K562 (cell line): ENCODE measurements at regions not wholly inside any gene's neighbourhood (a gene's known extent, or its start where the extent isn't known, plus 50 kb on each side); places are given as distances from the start of the nearest gene placed in this dataset.

ENCODE experiments used
- ATAC-seq: fragments of 200-7000 bp; cut with Tn5 transposase; 3 replicates; pipeline ENCODE4 v1.9.1; 2020; ENCODE audit warnings: moderate library complexity
- BruUV-seq: library from RNA; stranded (reverse); fragments of 400-500 nt; replicated peaks from 2 replicates; lab custom pipeline; 2021; lab: Mats Ljungman, UMichigan
- CTCF ChIA-PET: fragments of 300-600 bp; formaldehyde crosslinking; extraction: SDS; loops from one replicate; lab custom pipeline; 2021; ENCODE audit warnings: low intra/inter-chr PET ratio; lab: Yijun Ruan, JAX
- POLR2A ChIA-PET: fragments of 300-600, 350-650 bp; sonication (Branson Sonifier 250); formaldehyde crosslinking; extraction: SDS; loops from one replicate; lab custom pipeline; 2021; ENCODE audit warnings: antibody characterized with exemption, inconsistent platforms; lab: Yijun Ruan, JAX
- DNase-seq, 4 experiments: peaks; one replicate each; pipeline versions ENCODE4 v3.0.0 to v3.0.0-alpha.2; 2011 to 2018; ENCODE audit warnings: low spot score in 3 of 4, mixed read lengths in 3 of 4; ENCODE audit errors: extremely low read depth in 1 of 4
- FAIRE-seq: peaks from 2 replicates; lab custom pipeline; 2011; peaks lifted over from hg19 to GRCh38; lab: Jason Lieb, UNC
- H2AFZ ChIP-seq: 2 replicates; pipeline ENCODE4 v1.6.0; 2011; ENCODE audit warnings: low read depth, low read length, control low read depth, inconsistent platforms
- H3K27ac ChIP-seq: fragments of 200-600 bp; 3 replicates; pipeline ENCODE4 v1.8.0; 2011; ENCODE audit warnings: low read depth, mild to moderate bottlenecking, control low read depth, inconsistent platforms, low read length, moderate library complexity, mixed read lengths; ENCODE audit errors: extremely low read depth
- H3K27me3 ChIP-seq, 2 experiments: fragments of 300-600 bp in 1 of 2; 2 replicates in 1 of 2; 3 replicates in 1 of 2; pipeline versions ENCODE4 v1.6.0 to v1.8.0; 2011; ENCODE audit warnings: inconsistent platforms in 2 of 2, low read length in 2 of 2, mild to moderate bottlenecking in 1 of 2, mixed read lengths in 1 of 2, moderate library complexity in 1 of 2; ENCODE audit not compliant: control insufficient read depth in 2 of 2, insufficient read depth in 2 of 2
- H3K36me3 ChIP-seq: fragments of 300-600 bp; 3 replicates; pipeline ENCODE4 v1.8.0; 2011; ENCODE audit warnings: mild to moderate bottlenecking, low read length, inconsistent platforms; ENCODE audit not compliant: control insufficient read depth, insufficient read depth
- H3K4me1 ChIP-seq, 2 experiments: fragments of 200-600 bp in 1 of 2; replicated peaks in 1 of 2; 2 replicates in 1 of 2; 3 replicates in 1 of 2; pipeline versions ENCODE4 v1.5.1 to v1.8.0; 2011; ENCODE audit warnings: inconsistent platforms in 2 of 2, low read length in 2 of 2, mild to moderate bottlenecking in 1 of 2, mixed read lengths in 1 of 2, moderate library complexity in 1 of 2; ENCODE audit not compliant: control insufficient read depth in 2 of 2, insufficient read depth in 2 of 2
- H3K4me2 ChIP-seq: 2 replicates; pipeline ENCODE4 v1.6.1; 2011; ENCODE audit warnings: low read length, control low read depth, inconsistent platforms, mixed read lengths; ENCODE audit not compliant: insufficient read depth
- H3K4me3 ChIP-seq: fragments of 200-600 bp; sonication (generic), shearing (Covaris generic); 2 replicates; pipeline ENCODE4 v1.5.1; 2016; ENCODE audit warnings: control low read depth, inconsistent platforms
- H3K79me2 ChIP-seq: fragments of 200-600 bp; 3 replicates; pipeline ENCODE4 v1.8.0; 2011; ENCODE audit warnings: low read length, inconsistent platforms; ENCODE audit not compliant: control insufficient read depth, insufficient read depth
- H3K9ac ChIP-seq, 2 experiments: 2 replicates each; pipeline versions ENCODE4 v1.6.0 to v1.6.1; 2011; ENCODE audit warnings: low read depth in 2 of 2, low read length in 2 of 2, control low read depth in 1 of 2, inconsistent platforms in 1 of 2, mild to moderate bottlenecking in 1 of 2, mixed read lengths in 1 of 2; ENCODE audit not compliant: insufficient read depth in 1 of 2
- H3K9me1 ChIP-seq: one replicate; pipeline ENCODE4 v1.6.0; 2011; ENCODE audit warnings: inconsistent platforms, mild to moderate bottlenecking, low read length, moderate library complexity; ENCODE audit not compliant: control insufficient read depth, insufficient read depth
- H3K9me3 ChIP-seq: replicated peaks from 2 replicates; pipeline ENCODE4 v1.5.1; 2011; ENCODE audit warnings: low read depth, low read length, inconsistent platforms; ENCODE audit not compliant: control insufficient read depth, insufficient read depth
- H4K20me1 ChIP-seq: replicated peaks from 2 replicates; pipeline ENCODE4 v1.6.1; 2011; ENCODE audit warnings: low read length, inconsistent platforms, mixed read lengths; ENCODE audit not compliant: control insufficient read depth, insufficient read depth
- EZH2 ChIP-seq: IDR thresholded peaks from 2 replicates; pipeline ENCODE4 v1.6.1; 2012; ENCODE audit warnings: low read depth, mild to moderate bottlenecking, inconsistent platforms, low read length, borderline replicate concordance
- FOXP1 ChIP-seq: sonication (generic); formaldehyde crosslinking; IDR thresholded peaks from 2 replicates; pipeline ENCODE4 v1.8.0; 2022; ENCODE audit warnings: mild to moderate bottlenecking, missing genetic modification reagents
- GTF2F1 ChIP-seq: IDR thresholded peaks from 2 replicates; pipeline ENCODE4 v1.6.1; 2011; ENCODE audit warnings: low read depth, low read length, improper control_type of control experiment
- ILF3 ChIP-seq: fragments of 450-650 bp; IDR thresholded peaks from 2 replicates; pipeline ENCODE4 v1.6.1; 2018; ENCODE audit warnings: antibody characterized with exemption, mild to moderate bottlenecking, moderate library complexity, borderline replicate concordance
- MEF2D ChIP-seq: conservative IDR thresholded peaks from 2 replicates; pipeline ENCODE4 v1.6.1; 2016; ENCODE audit warnings: low read depth, missing genetic modification characterization, missing compliant biosample characterization
- MTA2 ChIP-seq: fragments of 450-650 bp; IDR thresholded peaks from 2 replicates; pipeline ENCODE4 v1.6.1; 2016; ENCODE audit warnings: low read depth
- NBN ChIP-seq: fragments of 450-650 bp; IDR thresholded peaks from 2 replicates; pipeline ENCODE4 v1.6.1; 2016; ENCODE audit warnings: low read depth, mild to moderate bottlenecking
- SNIP1 ChIP-seq: fragments of 450-650 bp; IDR thresholded peaks from 2 replicates; pipeline ENCODE4 v1.7.1; 2017; ENCODE audit warnings: low read depth, mild to moderate bottlenecking
- SRSF1 ChIP-seq: fragments of 200-400 bp; formaldehyde crosslinking; IDR thresholded peaks from 2 replicates; pipeline ENCODE4 v1.6.1; 2017; ENCODE audit warnings: mild to moderate bottlenecking, low read depth, low read length, moderate library complexity
- ZNF124 ChIP-seq: sonication (generic); formaldehyde crosslinking; IDR thresholded peaks from 2 replicates; pipeline ENCODE4 v1.8.1; 2022; ENCODE audit warnings: missing genetic modification reagents
- ZNF263 ChIP-seq: sonication (generic); formaldehyde crosslinking; IDR thresholded peaks from 2 replicates; pipeline ENCODE4 v1.8.0; 2022; ENCODE audit warnings: mild to moderate bottlenecking, missing genetic modification reagents, borderline replicate concordance
- ZNF431 ChIP-seq: sonication (generic); formaldehyde crosslinking; IDR thresholded peaks from 2 replicates; pipeline ENCODE4 v1.8.0; 2022; ENCODE audit warnings: mild to moderate bottlenecking, missing genetic modification reagents
- in situ Hi-C: fragments of 300-500 bp; cut with MboI; formaldehyde crosslinking; loops from 4 replicates; pipeline ENCODE4 v1.15.0; 2018; ENCODE audit warnings: inconsistent platforms, mixed read lengths
- intact Hi-C: fragments of 100-400 bp; cut with micrococcal nuclease; formaldehyde crosslinking; loops from 2 replicates; pipeline ENCODE4 v1.14.2; 2022
- TF ChIP-seq, protein P1 (sequence below): IDR thresholded peaks from 3 replicates; pipeline ENCODE4 v1.6.1; 2011; ENCODE audit warnings: borderline replicate concordance, mild to moderate bottlenecking, moderate library complexity; ENCODE audit not compliant: insufficient read length; ENCODE audit errors: extremely low read depth
- TF ChIP-seq, protein P2 (sequence below): fragments of 200-400 bp; formaldehyde crosslinking; IDR thresholded peaks from 2 replicates; pipeline ENCODE4 v1.6.1; 2017; ENCODE audit warnings: mild to moderate bottlenecking, low read depth, low read length, moderate library complexity

- H3K79me2 ChIP-seq = no peaks in the 10 kb centered on the region
- no peaks in the 10 kb centered on the region for H4K20me1 ChIP-seq
- H3K9ac ChIP-seq = no peak overlapping the region
- ChIA-PET CTCF (no interaction called here), POLR2A (no interaction called here)
- no peaks in the 10 kb centered on the region for H3K27me3 ChIP-seq
- no peaks in the 10 kb centered on the region for H3K36me3 ChIP-seq
- H3K4me1 ChIP-seq = no peaks in the 10 kb centered on the region
- no peak overlapping the region for H2AFZ ChIP-seq
- no peak overlapping the region for H3K27ac ChIP-seq
- no peak for ATAC-seq
- H3K9me1 ChIP-seq = no peaks in the 10 kb centered on the region
- FAIRE-seq = no peak
- no peak overlapping the region for H3K4me3 ChIP-seq
- in situ Hi-C loops (no loop called here), intact Hi-C loops (no loop called here)
- DNase-seq = no peak
- TF ChIP-seq ZNF124 (CRISPR knock-in tag) (no peak), ZNF431 (no peak), NBN (no peak), ILF3 (no peak), SNIP1 (no peak), FOXP1 (CRISPR knock-in tag) (no peak), MEF2D (no peak), GTF2F1 (no peak), MTA2 (no peak), EZH2 (no peak), ZNF263 (CRISPR knock-in tag) (no peak), SRSF1 (no peak)
- TF ChIP-seq, protein P1, sequence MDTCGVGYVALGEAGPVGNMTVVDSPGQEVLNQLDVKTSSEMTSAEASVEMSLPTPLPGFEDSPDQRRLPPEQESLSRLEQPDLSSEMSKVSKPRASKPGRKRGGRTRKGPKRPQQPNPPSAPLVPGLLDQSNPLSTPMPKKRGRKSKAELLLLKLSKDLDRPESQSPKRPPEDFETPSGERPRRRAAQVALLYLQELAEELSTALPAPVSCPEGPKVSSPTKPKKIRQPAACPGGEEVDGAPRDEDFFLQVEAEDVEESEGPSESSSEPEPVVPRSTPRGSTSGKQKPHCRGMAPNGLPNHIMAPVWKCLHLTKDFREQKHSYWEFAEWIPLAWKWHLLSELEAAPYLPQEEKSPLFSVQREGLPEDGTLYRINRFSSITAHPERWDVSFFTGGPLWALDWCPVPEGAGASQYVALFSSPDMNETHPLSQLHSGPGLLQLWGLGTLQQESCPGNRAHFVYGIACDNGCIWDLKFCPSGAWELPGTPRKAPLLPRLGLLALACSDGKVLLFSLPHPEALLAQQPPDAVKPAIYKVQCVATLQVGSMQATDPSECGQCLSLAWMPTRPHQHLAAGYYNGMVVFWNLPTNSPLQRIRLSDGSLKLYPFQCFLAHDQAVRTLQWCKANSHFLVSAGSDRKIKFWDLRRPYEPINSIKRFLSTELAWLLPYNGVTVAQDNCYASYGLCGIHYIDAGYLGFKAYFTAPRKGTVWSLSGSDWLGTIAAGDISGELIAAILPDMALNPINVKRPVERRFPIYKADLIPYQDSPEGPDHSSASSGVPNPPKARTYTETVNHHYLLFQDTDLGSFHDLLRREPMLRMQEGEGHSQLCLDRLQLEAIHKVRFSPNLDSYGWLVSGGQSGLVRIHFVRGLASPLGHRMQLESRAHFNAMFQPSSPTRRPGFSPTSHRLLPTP = no peak
- TF ChIP-seq, protein P2, sequence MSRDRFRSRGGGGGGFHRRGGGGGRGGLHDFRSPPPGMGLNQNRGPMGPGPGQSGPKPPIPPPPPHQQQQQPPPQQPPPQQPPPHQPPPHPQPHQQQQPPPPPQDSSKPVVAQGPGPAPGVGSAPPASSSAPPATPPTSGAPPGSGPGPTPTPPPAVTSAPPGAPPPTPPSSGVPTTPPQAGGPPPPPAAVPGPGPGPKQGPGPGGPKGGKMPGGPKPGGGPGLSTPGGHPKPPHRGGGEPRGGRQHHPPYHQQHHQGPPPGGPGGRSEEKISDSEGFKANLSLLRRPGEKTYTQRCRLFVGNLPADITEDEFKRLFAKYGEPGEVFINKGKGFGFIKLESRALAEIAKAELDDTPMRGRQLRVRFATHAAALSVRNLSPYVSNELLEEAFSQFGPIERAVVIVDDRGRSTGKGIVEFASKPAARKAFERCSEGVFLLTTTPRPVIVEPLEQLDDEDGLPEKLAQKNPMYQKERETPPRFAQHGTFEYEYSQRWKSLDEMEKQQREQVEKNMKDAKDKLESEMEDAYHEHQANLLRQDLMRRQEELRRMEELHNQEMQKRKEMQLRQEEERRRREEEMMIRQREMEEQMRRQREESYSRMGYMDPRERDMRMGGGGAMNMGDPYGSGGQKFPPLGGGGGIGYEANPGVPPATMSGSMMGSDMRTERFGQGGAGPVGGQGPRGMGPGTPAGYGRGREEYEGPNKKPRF = no peak
- H3K4me2 ChIP-seq = no peak overlapping the region
- H3K9me3 ChIP-seq = no peaks in the 10 kb centered on the region
- BruUV-seq = no TSS peak
Measured at GRCh38 chr12:46050805-46051204, 60.4 kb upstream of the SCAF11 start.
